T-cell (primary cell): ENCODE measurements at regions not wholly inside any gene's neighbourhood (a gene's known extent, or its start where the extent isn't known, plus 50 kb on each side); places are given as distances from the start of the nearest gene placed in this dataset.

ENCODE experiments used
- ATAC-seq, 4 experiments: fragments of 200-7000 bp in 3 of 4; fragments of 150-1000 bp in 1 of 4; cut with Tn5 transposase; replicated peaks in 1 of 4; 1 replicate in 3 of 4; 2 replicates in 1 of 4; pipeline ENCODE4 v1.10.0; 2021; ENCODE audit warnings: moderate library complexity in 3 of 4, mild to moderate bottlenecking in 2 of 4, moderate number of reproducible peaks in 1 of 4
- CTCF ChIA-PET, 2 donors: fragments of 300-600 bp; sonication (Branson Sonifier 250); formaldehyde crosslinking; loops; one replicate each; lab custom pipeline; 2022; ENCODE audit warnings: antibody characterized with exemption in 2 of 2; lab: Charles Lee
- POLR2A ChIA-PET, 2 donors: fragments of 300-600 bp; sonication (Branson Sonifier 250); formaldehyde crosslinking; loops; one replicate each; lab custom pipeline; 2022; ENCODE audit warnings: antibody characterized with exemption in 2 of 2; lab: Charles Lee
- DNase-seq, 35 experiments: peaks; one replicate each; pipeline versions ENCODE4 v3.0.0 to v3.0.0-alpha.2; 2013 to 2023
- H3K27ac ChIP-seq: one replicate; pipeline ENCODE4 v1.5.1; 2013; ENCODE audit warnings: low read length
- H3K27me3 ChIP-seq, 2 experiments: replicated peaks in 1 of 2; 1 replicate in 1 of 2; 2 replicates in 1 of 2; pipeline versions ENCODE4 v1.6.1 to v1.7.0; 2013; ENCODE audit warnings: low read length in 1 of 2, mixed read lengths in 1 of 2; ENCODE audit not compliant: control insufficient read depth in 2 of 2, insufficient read depth in 2 of 2; ENCODE audit errors: extremely low read depth in 1 of 2
- H3K36me3 ChIP-seq, 2 donors: 1 replicate in 1 of 2; 2 replicates in 1 of 2; pipeline versions ENCODE4 v1.6.1 to v1.7.0; 2013; ENCODE audit warnings: low read length in 1 of 2; ENCODE audit not compliant: control insufficient read depth in 2 of 2, insufficient read depth in 1 of 2; ENCODE audit errors: extremely low read depth in 1 of 2
- H3K4me1 ChIP-seq, 2 experiments: 1 replicate in 1 of 2; 2 replicates in 1 of 2; pipeline versions ENCODE4 v1.6.1 to v1.7.0; 2013; ENCODE audit warnings: low read length in 2 of 2, mixed read lengths in 1 of 2; ENCODE audit not compliant: insufficient read depth in 2 of 2, control insufficient read depth in 1 of 2; ENCODE audit errors: extremely low read depth in 1 of 2
- H3K4me3 ChIP-seq, 2 donors: 1 replicate in 1 of 2; 2 replicates in 1 of 2; pipeline versions ENCODE4 v1.5.1 to v1.7.0; 2013; ENCODE audit warnings: mild to moderate bottlenecking in 2 of 2, low read length in 1 of 2, moderate library complexity in 1 of 2; ENCODE audit not compliant: control insufficient read depth in 1 of 2; ENCODE audit errors: extremely low read depth in 1 of 2
- H3K9me3 ChIP-seq: 2 replicates; pipeline ENCODE4 v1.7.0; 2013
- H3K27ac Mint-ChIP-seq, 2 donors: one replicate each; pipeline ENCODE4 v1.8.0; 2020 to 2021; ENCODE audit warnings: mild to moderate bottlenecking in 2 of 2, mixed read lengths in 2 of 2
- H3K27me3 Mint-ChIP-seq, 2 donors: one replicate each; pipeline ENCODE4 v1.8.0; 2021 to 2022; ENCODE audit warnings: mixed read lengths in 2 of 2
- H3K36me3 Mint-ChIP-seq: one replicate; pipeline ENCODE4 v1.8.0; 2021; ENCODE audit warnings: mixed read lengths
- H3K4me1 Mint-ChIP-seq, 3 donors: one replicate each; pipeline ENCODE4 v1.8.0; 2020 to 2022; ENCODE audit warnings: mixed read lengths in 3 of 3, mild to moderate bottlenecking in 1 of 3
- H3K4me3 Mint-ChIP-seq, 3 donors: one replicate each; pipeline ENCODE4 v1.8.0; 2020 to 2022; ENCODE audit warnings: mild to moderate bottlenecking in 3 of 3, mixed read lengths in 3 of 3, moderate library complexity in 3 of 3
- H3K9me3 Mint-ChIP-seq, 3 donors: one replicate each; pipeline ENCODE4 v1.8.0; 2020 to 2022; ENCODE audit warnings: mixed read lengths in 3 of 3
- WGBS: methylation state at CpG from one replicate; pipeline ENCODE4 v1.1.5; 2013; ENCODE audit warnings: missing lambda C conversion rate; ENCODE audit not compliant: insufficient coverage; 5-methylcytosine and 5-hydroxymethylcytosine counted together

- CTCF ChIA-PET, result no interaction called here
- Mint-ChIP-seq H3K27ac (no peak overlapping the region), H3K9me3 (no peaks in the 10 kb centered on the region), H3K36me3 (no peaks in the 10 kb centered on the region), H3K4me3 (no peak overlapping the region), H3K27me3 (no peaks in the 10 kb centered on the region), H3K4me1 (peaks cover 28 to 31% (median 29%) of the 10 kb centered on the region in 3 donors)
- no peak for DNase-seq
- no peak overlapping the region for H3K4me3 ChIP-seq
- H3K36me3 ChIP-seq, result no peaks in the 10 kb centered on the region
- H3K27me3 ChIP-seq, result no peaks in the 10 kb centered on the region
- no peak overlapping the region for H3K27ac ChIP-seq
- POLR2A ChIA-PET, result interaction anchor here in 1 of 2 donors (0.6 kb wide), 2 partner anchors 134 to 608 kb away, joined by 8 read pairs; no protein-coding TSS in a partner anchor
- no peak for ATAC-seq
- H3K9me3 ChIP-seq, result no peaks in the 10 kb centered on the region
- WGBS, result no CpG with 5 or more reads among the region's 3 CpGs
- H3K4me1 ChIP-seq, result peaks cover 15 to 25% of the 10 kb centered on the region in 2 experiments
Observed at GRCh38 chr12:45671254-45671653, 58.3 kb upstream of the ARID2 start.

GRCh38 chr12:45674181-45674977 lies 55.1 kb upstream of the ARID2 start:
- CTCF ChIA-PET, result interaction anchor here in 1 of 2 donors (1.7 kb wide), 1 partner anchor 23 kb away, joined by 3 read pairs; no protein-coding TSS in a partner anchor
- Mint-ChIP-seq H3K27me3 (no peaks in the 10 kb centered on the region), H3K36me3 (no peaks in the 10 kb centered on the region), H3K9me3 (no peaks in the 10 kb centered on the region), H3K4me3 (no peak overlapping the region), H3K4me1 (peaks cover 15 to 16% (median 16%) of the 10 kb centered on the region in 3 donors), H3K27ac (no peak overlapping the region)
- POLR2A ChIA-PET, result interaction anchor here in 1 of 2 donors (0.5 kb wide), 1 partner anchor 588 kb away, joined by 3 read pairs; no protein-coding TSS in a partner anchor
- ATAC-seq (no peak), DNase-seq (no peak)
- WGBS, result 100% methylated on average over 1 of the region's 6 CpGs
- H3K36me3 ChIP-seq, result no peaks in the 10 kb centered on the region
- H3K27me3 ChIP-seq, result peaks cover 0 to 2% of the 10 kb centered on the region in 2 experiments
- no peaks in the 10 kb centered on the region for H3K9me3 ChIP-seq
- no peak overlapping the region for H3K27ac ChIP-seq
- no peak overlapping the region for H3K4me3 ChIP-seq
- peaks cover 15 to 18% of the 10 kb centered on the region in 2 experiments for H3K4me1 ChIP-seq

GRCh38 chr12:45675534-45675933 lies 54.0 kb upstream of the ARID2 start:
- Histone ChIP-seq H3K9me3 (no peaks in the 10 kb centered on the region), H3K27ac (no peak overlapping the region), H3K36me3 (no peaks in the 10 kb centered on the region), H3K27me3 (peaks cover 0 to 2% of the 10 kb centered on the region in 2 experiments), H3K4me1 (peaks cover 7 to 8% of the 10 kb centered on the region in 2 experiments), H3K4me3 (no peak overlapping the region)
- no peak for ATAC-seq
- no peak for DNase-seq
- H3K9me3 Mint-ChIP-seq, result no peaks in the 10 kb centered on the region
- no peak overlapping the region for H3K4me3 Mint-ChIP-seq
- ChIA-PET CTCF (interaction anchor here in 1 of 2 donors (1.7 kb wide), 1 partner anchor 24 kb away, joined by 3 read pairs; no protein-coding TSS in a partner anchor), POLR2A (no interaction called here)
- peaks cover 6 to 7% (median 6%) of the 10 kb centered on the region in 3 donors for H3K4me1 Mint-ChIP-seq
- WGBS, result no CpG with 5 or more reads among the region's 2 CpGs
- no peak overlapping the region for H3K27ac Mint-ChIP-seq
- H3K27me3 Mint-ChIP-seq, result no peaks in the 10 kb centered on the region
- no peaks in the 10 kb centered on the region for H3K36me3 Mint-ChIP-seq
